Neural cell (in vitro differentiated cells): ENCODE measurements at regions not wholly inside any gene's neighbourhood (a gene's known extent, or its start where the extent isn't known, plus 50 kb on each side); places are given as distances from the start of the nearest gene placed in this dataset.

ENCODE experiments used
- CTCF ChIP-seq: fragments of 450-650 bp; IDR thresholded peaks from 2 replicates; pipeline ENCODE4 v1.5.1; 2014; ENCODE audit warnings: antibody characterized with exemption, mild to moderate bottlenecking, moderate library complexity; ENCODE audit not compliant: poor library complexity, severe bottlenecking
- EZH2 ChIP-seq: fragments of 200-600, 300-800 bp; shearing (Covaris generic), sonication (generic); IDR thresholded peaks from 2 replicates; pipeline ENCODE4 v1.6.1; 2014; ENCODE audit warnings: antibody characterized with exemption, low read length, borderline replicate concordance, mild to moderate bottlenecking; ENCODE audit not compliant: insufficient read depth, poor library complexity, severe bottlenecking
- MXI1 ChIP-seq: fragments of 450-650 bp; conservative IDR thresholded peaks from 2 replicates; pipeline ENCODE4 v1.6.1; 2014; ENCODE audit warnings: antibody characterized with exemption, mild to moderate bottlenecking; ENCODE audit not compliant: poor library complexity, severe bottlenecking
- POLR2AphosphoS5 ChIP-seq: IDR thresholded peaks from 2 replicates; pipeline ENCODE4 v1.6.1; 2012
- RAD21 ChIP-seq: fragments of 450-650 bp; conservative IDR thresholded peaks from 2 replicates; pipeline ENCODE4 v1.6.1; 2014; ENCODE audit warnings: antibody characterized with exemption, mild to moderate bottlenecking, moderate library complexity
- REST ChIP-seq: IDR thresholded peaks from 2 replicates; pipeline ENCODE4 v1.6.1; 2012; ENCODE audit warnings: borderline replicate concordance
- TAF1 ChIP-seq: IDR thresholded peaks from 2 replicates; pipeline ENCODE4 v1.6.1; 2012; ENCODE audit warnings: low read depth

GRCh38 chr19:28403690-28404089, 809.3 kb downstream of the UQCRFS1 start:
- TF ChIP-seq CTCF (no peak), MXI1 (no peak), TAF1 (no peak), EZH2 (no peak), REST (no peak), RAD21 (no peak), POLR2AphosphoS5 (no peak)
